HG03460 (cell line): ENCODE measurements at regions not wholly inside any gene's neighbourhood (a gene's known extent, or its start where the extent isn't known, plus 50 kb on each side); places are given as distances from the start of the nearest gene placed in this dataset.

ENCODE experiments used
- ATAC-seq: cut with Tn5 transposase; IDR thresholded peaks from one replicate; pipeline ENCODE4 v1.9.1; 2021; ENCODE audit not compliant: unreplicated experiment

DNA sequence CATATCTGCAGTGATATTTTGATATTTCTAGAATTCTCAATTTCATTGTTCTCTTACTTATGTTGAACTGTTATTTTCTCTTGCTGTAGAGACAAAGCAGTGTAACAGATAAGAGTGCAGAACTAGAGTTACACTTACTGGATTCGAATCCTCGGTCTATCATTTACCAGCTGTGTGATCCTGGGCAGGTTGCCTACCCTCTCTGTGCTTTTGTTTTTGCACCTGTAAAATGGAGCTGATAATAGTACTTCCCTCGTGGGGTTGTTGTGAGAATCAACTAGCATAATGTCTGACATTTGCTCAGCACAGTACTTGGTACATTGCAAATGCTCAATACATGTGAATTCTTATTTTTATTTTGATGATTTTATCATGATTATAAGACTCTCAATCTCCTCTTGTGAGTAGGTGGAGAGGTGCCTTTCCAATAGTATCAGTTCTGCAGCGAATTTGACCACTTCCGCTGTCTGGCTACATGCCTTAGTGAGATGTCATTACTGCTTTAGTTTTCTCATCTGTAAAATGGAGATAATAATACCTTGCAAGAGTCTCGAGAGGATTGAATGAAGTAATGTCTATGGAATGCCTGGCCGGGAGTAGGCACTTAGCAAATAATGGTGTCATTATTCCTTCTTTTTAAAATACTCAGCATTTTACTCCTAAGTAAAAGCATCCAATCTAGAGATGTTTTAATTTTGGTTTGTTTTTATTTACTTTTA lies 312.2 kb upstream of the MAF start:
- ATAC-seq = no peak

DNA sequence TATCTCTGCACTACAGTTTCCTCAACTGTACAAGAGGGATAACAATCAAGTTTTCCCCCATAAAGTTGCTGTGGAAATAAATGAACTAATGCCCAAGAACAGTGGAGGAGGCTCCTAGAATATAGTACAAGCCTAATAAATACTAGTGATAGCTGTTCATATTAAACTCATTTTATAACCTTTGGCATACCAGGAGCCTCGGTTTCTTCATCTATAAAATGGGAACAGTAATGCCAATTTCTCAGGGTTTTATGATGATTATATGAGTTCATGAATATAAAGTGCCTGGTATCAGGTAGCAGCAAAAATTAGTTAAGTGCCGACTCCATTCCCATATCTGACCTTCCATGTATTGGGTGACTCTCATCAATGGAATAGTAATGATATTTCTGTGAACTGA lies 311.1 kb upstream of the MAF start:
- no peak for ATAC-seq

- ATAC-seq = no peak
Observed at GRCh38 chr16:79909571-79909970, 309.0 kb upstream of the MAF start.

GRCh38 chr16:79903471-79903870 lies 302.9 kb upstream of the MAF start:
- no peak for ATAC-seq

DNA sequence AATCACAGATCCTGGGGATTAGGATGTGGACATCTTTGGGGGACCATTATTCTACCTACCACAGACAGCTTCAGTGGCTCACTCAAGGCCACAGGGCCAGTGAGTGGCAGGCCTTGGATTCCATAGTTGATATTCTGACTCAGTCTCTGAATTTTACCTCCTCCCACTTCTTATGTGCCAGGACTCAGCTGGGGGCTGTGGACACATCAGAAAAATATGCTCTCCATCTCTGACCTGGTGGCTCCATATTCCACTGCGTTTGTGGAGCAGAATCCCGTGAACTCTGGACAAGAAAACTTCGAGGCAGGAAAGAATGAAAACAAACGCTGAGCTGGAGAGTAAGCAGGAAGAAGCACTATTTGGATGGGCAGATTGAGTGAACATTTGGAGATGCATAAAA lies 301.8 kb upstream of the MAF start:
- no peak for ATAC-seq

DNA sequence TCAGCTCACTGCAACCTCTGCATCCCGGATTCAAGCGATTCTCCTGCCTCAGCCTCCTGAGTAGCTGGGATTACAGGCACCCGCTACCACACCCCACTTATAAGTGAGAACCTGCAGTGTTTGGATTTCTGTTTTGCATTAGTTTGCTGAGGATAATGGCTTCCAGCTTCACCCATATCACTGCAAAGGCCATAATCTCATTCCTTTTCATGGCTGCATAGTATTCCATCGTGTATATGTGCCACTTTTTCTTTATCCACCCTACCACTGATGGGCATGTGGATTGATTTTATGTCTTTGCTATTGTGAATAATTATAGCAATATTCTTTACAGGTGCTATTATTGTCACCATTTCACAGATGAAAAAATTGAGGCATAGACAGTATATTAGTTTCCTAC lies 301.0 kb upstream of the MAF start:
- no peak for ATAC-seq

- ATAC-seq = no peak
Observed at GRCh38 chr16:79899716-79900115, 299.2 kb upstream of the MAF start.

GRCh38 chr16:79899316-79899715 lies 298.8 kb upstream of the MAF start:
- no peak for ATAC-seq

DNA sequence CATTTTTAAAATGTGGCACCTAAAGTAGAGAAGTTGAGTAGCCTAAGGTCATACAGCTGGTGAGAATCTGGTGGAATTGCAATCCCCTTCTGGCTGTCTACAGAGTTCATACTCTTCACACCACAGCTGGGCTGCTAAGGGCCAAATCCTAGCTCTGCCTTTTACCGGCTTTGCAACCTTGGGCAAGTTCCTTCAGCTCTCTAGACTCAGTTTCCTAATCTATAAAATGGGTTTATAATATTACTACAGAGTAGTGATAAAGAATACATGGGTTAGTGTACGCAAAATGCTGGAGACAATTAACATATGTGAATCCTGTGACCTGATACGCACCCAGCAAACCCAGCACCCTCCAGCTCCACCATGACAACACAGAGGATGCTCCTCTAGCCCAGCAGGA lies 298.2 kb upstream of the MAF start:
- ATAC-seq = no peak

DNA sequence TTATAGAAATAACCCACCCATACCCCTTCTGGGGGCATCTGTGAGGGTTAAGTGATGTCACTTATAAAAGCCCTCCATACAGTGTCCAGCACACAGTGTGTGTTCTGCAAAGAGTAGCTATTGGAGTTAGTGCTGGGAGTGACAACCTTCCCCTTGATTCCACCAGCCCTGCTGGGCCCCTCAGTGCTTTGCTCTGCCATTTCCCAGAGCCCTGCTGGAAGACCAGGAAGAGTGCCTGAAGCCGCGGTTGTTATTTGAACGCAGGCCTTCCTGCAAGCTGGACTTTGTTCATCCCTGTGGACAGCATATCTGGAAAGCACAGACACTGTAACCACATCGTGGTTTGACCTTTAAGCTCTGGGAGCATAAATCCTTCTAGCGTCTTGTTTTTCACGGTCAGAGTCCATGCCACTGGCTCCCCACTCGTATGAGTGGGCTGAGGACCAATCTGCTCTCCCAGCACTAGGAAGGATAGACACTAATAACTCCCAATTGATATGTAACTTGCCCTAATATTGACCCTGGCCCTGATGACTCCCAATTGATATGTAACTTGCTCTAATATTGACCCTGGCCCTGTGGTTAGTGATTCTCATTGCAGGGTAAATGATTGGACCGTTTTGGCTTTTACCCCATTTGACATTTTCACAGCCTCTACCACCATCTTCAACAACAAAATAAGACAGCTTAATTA lies 297.1 kb upstream of the MAF start:
- no peak for ATAC-seq

DNA sequence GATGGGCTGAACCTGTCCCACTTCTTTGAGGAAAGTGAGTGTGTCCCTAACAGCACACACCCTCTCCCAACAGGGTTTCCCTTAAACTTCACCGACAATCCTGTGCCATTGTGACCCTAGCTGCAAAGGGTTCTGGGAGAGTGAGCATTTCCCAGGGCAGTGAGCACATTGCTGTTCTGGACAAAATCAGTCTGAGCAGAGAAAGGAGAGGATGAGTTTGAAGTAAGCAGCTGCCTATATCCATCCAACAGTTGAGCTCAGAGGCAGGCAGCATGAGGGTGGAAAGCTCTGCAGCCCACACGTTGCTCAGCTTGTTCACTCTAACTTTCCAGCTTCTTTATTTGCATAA lies 296.5 kb upstream of the MAF start:
- ATAC-seq = no peak

GRCh38 chr16:79895917-79896203 lies 295.3 kb upstream of the MAF start:
- ATAC-seq = no peak

DNA sequence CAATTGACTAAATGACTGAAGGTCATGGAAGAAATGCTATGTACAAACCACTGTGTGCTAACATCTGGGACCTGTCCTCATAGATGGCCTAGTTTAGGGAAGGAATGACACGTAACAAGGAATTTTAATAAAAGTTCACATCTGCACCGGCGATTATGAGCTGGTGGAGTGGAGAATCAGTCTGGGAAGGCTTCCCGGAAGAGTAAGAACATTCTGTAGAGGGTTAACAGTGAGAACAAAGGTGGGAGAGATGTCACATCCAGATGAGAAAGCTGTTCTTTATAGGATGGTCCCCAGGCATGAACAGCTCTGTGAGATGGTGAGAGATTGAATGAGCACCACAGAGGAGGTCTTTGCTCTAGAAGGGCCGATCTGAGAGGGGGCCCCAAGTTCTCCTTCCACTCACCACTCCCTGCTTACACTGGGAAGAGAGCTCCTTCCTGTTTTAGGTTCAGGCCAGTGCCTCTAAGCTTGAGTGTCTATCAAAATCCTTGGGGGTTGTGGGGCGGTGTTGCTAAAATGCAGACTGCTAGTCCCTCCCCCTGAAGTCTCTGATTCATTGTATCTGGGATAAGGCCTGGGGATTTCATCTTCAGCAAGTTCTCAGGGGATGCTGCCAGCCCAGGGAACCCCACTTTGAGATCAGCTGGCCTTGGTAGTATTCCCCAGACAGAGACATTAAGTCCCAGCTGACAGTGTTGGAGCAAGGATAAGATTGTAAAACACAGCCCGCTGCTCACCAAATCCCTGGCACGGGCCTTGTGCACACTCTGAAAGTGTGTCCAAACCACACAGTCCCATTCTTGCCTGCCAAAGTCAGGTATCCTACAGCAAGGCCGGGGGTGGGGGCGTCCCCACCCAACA lies 294.7 kb upstream of the MAF start:
- ATAC-seq = no peak

DNA sequence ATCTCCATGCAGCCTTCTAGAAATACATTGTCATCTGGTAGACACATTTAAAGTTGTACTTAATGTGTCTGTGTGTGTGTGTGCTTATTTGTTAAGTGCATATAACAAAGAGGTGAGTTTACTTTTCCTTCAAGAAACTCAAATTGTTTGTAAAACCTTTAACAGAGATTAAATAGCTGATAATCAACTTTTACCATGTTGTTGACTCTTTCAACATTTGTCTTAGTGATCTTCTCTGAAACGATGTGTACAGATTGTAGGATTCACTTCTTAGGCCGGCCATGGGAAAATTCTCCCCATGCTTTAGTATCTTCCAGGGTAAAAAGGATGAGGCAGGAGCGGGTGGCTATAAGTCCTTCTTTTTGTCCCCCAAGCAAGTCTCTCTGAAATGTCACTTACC lies 292.9 kb upstream of the MAF start:
- no peak for ATAC-seq

GRCh38 chr16:79892278-79892677 lies 291.7 kb upstream of the MAF start:
- no peak for ATAC-seq

- no peak for ATAC-seq
Observed at GRCh38 chr16:79891458-79891857, 290.9 kb upstream of the MAF start.

- ATAC-seq = no peak
Observed at GRCh38 chr16:79887541-79888540, 287.3 kb upstream of the MAF start.

DNA sequence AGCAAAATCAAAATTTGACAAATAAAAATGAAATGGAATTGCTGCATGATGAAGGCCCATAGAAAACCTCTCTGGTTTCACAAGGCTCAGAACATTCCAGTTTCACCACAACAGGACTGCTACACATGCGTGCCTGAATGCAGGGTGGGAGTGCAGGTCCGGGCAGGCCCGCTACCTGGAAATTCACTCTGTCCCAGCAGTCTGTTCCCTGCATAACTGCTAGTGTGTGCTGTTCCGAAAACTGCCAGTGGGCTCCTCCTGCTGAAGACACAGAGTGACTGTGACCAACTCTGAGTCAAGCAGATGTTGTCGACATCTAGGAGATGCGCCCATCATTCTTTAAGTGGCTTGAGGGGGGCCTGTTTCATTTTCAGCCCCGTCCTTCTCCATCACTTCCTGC lies 284.8 kb upstream of the MAF start:
- ATAC-seq = no peak

GRCh38 chr16:79883494-79883893 lies 283.0 kb upstream of the MAF start:
- no peak for ATAC-seq

- ATAC-seq = no peak
Observed at GRCh38 chr16:79882340-79883005, 281.9 kb upstream of the MAF start.
